Panc1 (cell line): ENCODE measurements at regions not wholly inside any gene's neighbourhood (a gene's known extent, or its start where the extent isn't known, plus 50 kb on each side); places are given as distances from the start of the nearest gene placed in this dataset.

ENCODE experiments used
- ATAC-seq: fragments of 200-7000 bp; cut with Tn5 transposase; 2 replicates; pipeline ENCODE4 v1.9.1; 2020; ENCODE audit warnings: mild to moderate bottlenecking, moderate library complexity
- BruUV-seq: library from RNA; stranded (reverse); fragments of 400-500 nt; replicated peaks from 2 replicates; lab custom pipeline; 2021; lab: Mats Ljungman, UMichigan
- CTCF ChIA-PET: fragments of 300-600 bp; sonication (Branson Sonifier 250); formaldehyde crosslinking; loops from one replicate; lab custom pipeline; 2022; ENCODE audit warnings: antibody characterized with exemption; lab: Charles Lee
- POLR2A ChIA-PET: fragments of 300-600 bp; sonication (Branson Sonifier 250); formaldehyde crosslinking; loops from one replicate; lab custom pipeline; 2022; ENCODE audit warnings: antibody characterized with exemption; lab: Charles Lee
- DNase-seq: peaks from one replicate; pipeline ENCODE4 v3.0.0-alpha.2; 2010; ENCODE audit warnings: low read depth, low spot score
- H3K27ac ChIP-seq: 2 replicates; pipeline ENCODE4 v1.5.1; 2011; ENCODE audit warnings: mild to moderate bottlenecking, low read length, inconsistent platforms
- H3K27me3 ChIP-seq: fragments of 200-500 bp; sonication (Bioruptor generic); 2 replicates; pipeline ENCODE4 v1.6.0; 2014; ENCODE audit warnings: low read length, inconsistent platforms; ENCODE audit not compliant: control insufficient read depth, insufficient read depth
- H3K36me3 ChIP-seq: fragments of 200-500 bp; sonication (Bioruptor generic); 2 replicates; pipeline ENCODE4 v1.5.1; 2014; ENCODE audit warnings: inconsistent platforms, mild to moderate bottlenecking, low read length, moderate library complexity; ENCODE audit not compliant: control insufficient read depth, insufficient read depth
- H3K4me1 ChIP-seq: 2 replicates; pipeline ENCODE4 v1.5.1; 2011; ENCODE audit warnings: inconsistent platforms, mild to moderate bottlenecking, low read length, moderate library complexity; ENCODE audit not compliant: control insufficient read depth, insufficient read depth
- H3K4me3 ChIP-seq, 2 experiments: 2 replicates each; pipeline ENCODE4 v1.5.1; 2011 to 2012; ENCODE audit warnings: low read depth in 2 of 2, low read length in 2 of 2, mild to moderate bottlenecking in 2 of 2, inconsistent platforms in 1 of 2, moderate library complexity in 1 of 2
- H3K9me3 ChIP-seq: fragments of 200-500 bp; sonication (Bioruptor generic); 2 replicates; pipeline ENCODE4 v1.5.1; 2014; ENCODE audit warnings: low read depth, mild to moderate bottlenecking, inconsistent platforms, low read length, moderate library complexity; ENCODE audit not compliant: control insufficient read depth, insufficient read depth
- POLR2AphosphoS5 ChIP-seq: IDR thresholded peaks from 2 replicates; pipeline ENCODE4 v1.6.1; 2012; ENCODE audit warnings: mild to moderate bottlenecking, low read depth, low read length, moderate library complexity
- SIN3A ChIP-seq: IDR thresholded peaks from 2 replicates; pipeline ENCODE4 v1.6.1; 2012; ENCODE audit warnings: low read depth, mild to moderate bottlenecking, low read length, moderate library complexity, borderline replicate concordance; ENCODE audit not compliant: insufficient read depth
- TCF7L2 ChIP-seq: IDR thresholded peaks from 2 replicates; pipeline ENCODE4 v1.6.1; 2011; ENCODE audit warnings: mild to moderate bottlenecking, low read depth, low read length, inconsistent platforms
- in situ Hi-C: cut with HindIII; loops from 2 replicates; pipeline ENCODE4 v1.10.0; 2016; ENCODE audit warnings: low sequenced_read_pairs, low pct_unique_long_range_greater_than_20kb
- intact Hi-C: fragments of 100-400 bp; cut with micrococcal nuclease; formaldehyde crosslinking; loops from one replicate; pipeline ENCODE4 v1.10.0; 2022; ENCODE audit not compliant: unreplicated experiment
- TF ChIP-seq, protein P1 (sequence below), 2 experiments: IDR thresholded peaks; 2 replicates each; pipeline ENCODE4 v1.6.1; 2011 to 2012; ENCODE audit warnings: low read depth in 2 of 2, control low read depth in 1 of 2, low read length in 1 of 2, mild to moderate bottlenecking in 1 of 2, moderate library complexity in 1 of 2; ENCODE audit not compliant: insufficient read depth in 1 of 2
- TF ChIP-seq, protein P2 (sequence below): fragments of 450-650 bp; IDR thresholded peaks from 2 replicates; pipeline ENCODE4 v1.5.1; 2017; ENCODE audit warnings: mild to moderate bottlenecking

DNA sequence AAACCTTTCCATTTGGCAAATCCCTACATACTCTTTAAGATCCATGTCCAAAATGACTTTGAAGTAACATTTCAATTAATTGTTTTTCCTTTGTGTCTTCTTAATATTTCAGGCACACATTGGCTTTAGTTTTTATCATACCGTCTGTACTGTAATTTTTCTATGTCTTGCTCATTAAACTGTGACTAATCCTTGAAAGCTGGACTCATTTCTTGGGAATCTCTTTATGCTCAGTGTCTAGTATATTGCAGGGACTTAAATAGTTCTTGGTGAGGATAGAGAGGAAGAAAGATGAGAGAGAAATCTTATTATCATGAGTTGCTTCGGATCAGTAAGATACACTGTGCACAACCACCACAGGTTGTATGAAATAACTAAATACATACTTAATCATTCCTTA, 448.3 kb upstream of the ST6GAL2 start:
- ChIA-PET POLR2A (no interaction called here), CTCF (no interaction called here)
- Histone ChIP-seq H3K9me3 (no peaks in the 10 kb centered on the region), H3K27ac (no peak overlapping the region), H3K36me3 (no peaks in the 10 kb centered on the region; the same call in 1 of the 2 replicates), H3K4me1 (no peaks in the 10 kb centered on the region), H3K27me3 (no peaks in the 10 kb centered on the region; the same call in 1 of the 2 replicates), H3K4me3 (no peak overlapping the region)
- DNase-seq (no peak), ATAC-seq (no peak)
- no TSS peak for BruUV-seq
- in situ Hi-C loops = no loop called here
- no peak for TF ChIP-seq TCF7L2
- TF ChIP-seq, protein P1, sequence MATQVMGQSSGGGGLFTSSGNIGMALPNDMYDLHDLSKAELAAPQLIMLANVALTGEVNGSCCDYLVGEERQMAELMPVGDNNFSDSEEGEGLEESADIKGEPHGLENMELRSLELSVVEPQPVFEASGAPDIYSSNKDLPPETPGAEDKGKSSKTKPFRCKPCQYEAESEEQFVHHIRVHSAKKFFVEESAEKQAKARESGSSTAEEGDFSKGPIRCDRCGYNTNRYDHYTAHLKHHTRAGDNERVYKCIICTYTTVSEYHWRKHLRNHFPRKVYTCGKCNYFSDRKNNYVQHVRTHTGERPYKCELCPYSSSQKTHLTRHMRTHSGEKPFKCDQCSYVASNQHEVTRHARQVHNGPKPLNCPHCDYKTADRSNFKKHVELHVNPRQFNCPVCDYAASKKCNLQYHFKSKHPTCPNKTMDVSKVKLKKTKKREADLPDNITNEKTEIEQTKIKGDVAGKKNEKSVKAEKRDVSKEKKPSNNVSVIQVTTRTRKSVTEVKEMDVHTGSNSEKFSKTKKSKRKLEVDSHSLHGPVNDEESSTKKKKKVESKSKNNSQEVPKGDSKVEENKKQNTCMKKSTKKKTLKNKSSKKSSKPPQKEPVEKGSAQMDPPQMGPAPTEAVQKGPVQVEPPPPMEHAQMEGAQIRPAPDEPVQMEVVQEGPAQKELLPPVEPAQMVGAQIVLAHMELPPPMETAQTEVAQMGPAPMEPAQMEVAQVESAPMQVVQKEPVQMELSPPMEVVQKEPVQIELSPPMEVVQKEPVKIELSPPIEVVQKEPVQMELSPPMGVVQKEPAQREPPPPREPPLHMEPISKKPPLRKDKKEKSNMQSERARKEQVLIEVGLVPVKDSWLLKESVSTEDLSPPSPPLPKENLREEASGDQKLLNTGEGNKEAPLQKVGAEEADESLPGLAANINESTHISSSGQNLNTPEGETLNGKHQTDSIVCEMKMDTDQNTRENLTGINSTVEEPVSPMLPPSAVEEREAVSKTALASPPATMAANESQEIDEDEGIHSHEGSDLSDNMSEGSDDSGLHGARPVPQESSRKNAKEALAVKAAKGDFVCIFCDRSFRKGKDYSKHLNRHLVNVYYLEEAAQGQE (IDR thresholded peaks at IDR 0.05; ENCODE audit: insufficient read depth in 1 of 2, low read depth in 2 of 2, low read length in 1 of 2) = no peak
- TF ChIP-seq SIN3A = no peak
- TF ChIP-seq POLR2AphosphoS5 = no peak
- TF ChIP-seq, protein P2, sequence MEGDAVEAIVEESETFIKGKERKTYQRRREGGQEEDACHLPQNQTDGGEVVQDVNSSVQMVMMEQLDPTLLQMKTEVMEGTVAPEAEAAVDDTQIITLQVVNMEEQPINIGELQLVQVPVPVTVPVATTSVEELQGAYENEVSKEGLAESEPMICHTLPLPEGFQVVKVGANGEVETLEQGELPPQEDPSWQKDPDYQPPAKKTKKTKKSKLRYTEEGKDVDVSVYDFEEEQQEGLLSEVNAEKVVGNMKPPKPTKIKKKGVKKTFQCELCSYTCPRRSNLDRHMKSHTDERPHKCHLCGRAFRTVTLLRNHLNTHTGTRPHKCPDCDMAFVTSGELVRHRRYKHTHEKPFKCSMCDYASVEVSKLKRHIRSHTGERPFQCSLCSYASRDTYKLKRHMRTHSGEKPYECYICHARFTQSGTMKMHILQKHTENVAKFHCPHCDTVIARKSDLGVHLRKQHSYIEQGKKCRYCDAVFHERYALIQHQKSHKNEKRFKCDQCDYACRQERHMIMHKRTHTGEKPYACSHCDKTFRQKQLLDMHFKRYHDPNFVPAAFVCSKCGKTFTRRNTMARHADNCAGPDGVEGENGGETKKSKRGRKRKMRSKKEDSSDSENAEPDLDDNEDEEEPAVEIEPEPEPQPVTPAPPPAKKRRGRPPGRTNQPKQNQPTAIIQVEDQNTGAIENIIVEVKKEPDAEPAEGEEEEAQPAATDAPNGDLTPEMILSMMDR = no peak
- intact Hi-C loops = no loop called here

DNA sequence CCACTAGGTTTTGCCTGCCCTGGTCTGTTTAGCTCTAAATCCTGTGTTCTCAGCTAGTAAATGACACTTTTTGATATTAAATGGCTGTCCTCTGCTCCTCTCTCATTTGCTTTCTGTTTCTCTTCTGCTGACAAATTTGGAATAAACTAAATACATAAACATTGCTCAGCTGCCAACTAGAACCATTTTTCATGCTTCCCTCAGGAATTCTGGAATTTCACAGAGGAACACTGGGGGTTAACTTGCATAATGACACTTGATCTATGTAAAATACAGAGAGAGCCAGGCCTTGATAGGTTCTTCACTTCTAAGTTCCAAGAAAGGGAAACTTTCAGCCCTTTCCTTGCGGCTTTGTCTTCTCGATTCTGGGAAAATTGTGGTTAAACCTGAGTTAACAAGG, 450.6 kb upstream of the ST6GAL2 start:
- no peaks in the 10 kb centered on the region for H3K4me1 ChIP-seq
- no peak for TF ChIP-seq SIN3A
- TF ChIP-seq, protein P2 = no peak
- no peak for TF ChIP-seq TCF7L2
- TF ChIP-seq, protein P1 (IDR thresholded peaks at IDR 0.05; ENCODE audit: insufficient read depth in 1 of 2, low read depth in 2 of 2, low read length in 1 of 2) = no peak
- TF ChIP-seq POLR2AphosphoS5 = no peak
- no peaks in the 10 kb centered on the region; the same call in 1 of the 2 replicates for H3K36me3 ChIP-seq
- intact Hi-C loops = no loop called here
- H3K27me3 ChIP-seq = no peaks in the 10 kb centered on the region; the same call in 1 of the 2 replicates
- no peaks in the 10 kb centered on the region for H3K9me3 ChIP-seq
- in situ Hi-C loops = no loop called here
- DNase-seq = no peak
- no peak for ATAC-seq
- no TSS peak for BruUV-seq
- ChIA-PET POLR2A (no interaction called here), CTCF (no interaction called here)
- H3K27ac ChIP-seq = no peak overlapping the region
- no peak overlapping the region for H3K4me3 ChIP-seq
